Endothelial cell of umbilical vein (primary cell): ENCODE measurements at regions not wholly inside any gene's neighbourhood (a gene's known extent, or its start where the extent isn't known, plus 50 kb on each side); places are given as distances from the start of the nearest gene placed in this dataset.
"Not testable (repeated sequence)": the region's sequence is repeated elsewhere in the genome, so short reads cannot be mapped to it uniquely, and the experiment has no call there.

Experiments
- BruUV-seq: library from RNA; stranded (reverse); fragments of 400-500 nt; replicated peaks from 2 replicates; lab custom pipeline; 2021; lab: Mats Ljungman, UMichigan
- CTCF ChIA-PET: fragments of 300-600, 350-600 bp; sonication (Branson Sonifier 250); formaldehyde crosslinking; loops from one replicate; lab custom pipeline; 2021; ENCODE audit warnings: antibody characterized with exemption, inconsistent platforms; lab: Charles Lee
- POLR2A ChIA-PET: fragments of 300-600, 350-600 bp; sonication (Branson Sonifier 250); formaldehyde crosslinking; loops from one replicate; lab custom pipeline; 2021; ENCODE audit warnings: antibody characterized with exemption, inconsistent platforms; lab: Charles Lee
- DNase-seq: peaks from one replicate; pipeline ENCODE4 v3.0.0-alpha.2; 2011; ENCODE audit warnings: low read depth, low spot score
- FAIRE-seq: peaks from 2 replicates; lab custom pipeline; 2011; peaks lifted over from hg19 to GRCh38; lab: Jason Lieb, UNC
- H2AFZ ChIP-seq: 2 replicates; pipeline ENCODE4 v1.6.0; 2012; ENCODE audit warnings: low read depth, low read length, control low read depth, inconsistent platforms
- H3K27ac ChIP-seq: 2 replicates; pipeline ENCODE4 v1.5.1; 2011; ENCODE audit warnings: low read depth, mild to moderate bottlenecking, control low read depth, low read length, moderate library complexity; ENCODE audit not compliant: insufficient read depth
- H3K27me3 ChIP-seq, 2 experiments: 2 replicates each; pipeline versions ENCODE4 v1.6.0 to v1.6.1; 2011; ENCODE audit warnings: low read length in 2 of 2, mixed read lengths in 1 of 2; ENCODE audit not compliant: control insufficient read depth in 2 of 2, insufficient read depth in 2 of 2
- H3K36me3 ChIP-seq, 2 experiments: 2 replicates in 1 of 2; 3 replicates in 1 of 2; pipeline ENCODE4 v1.5.1; 2011; ENCODE audit warnings: low read length in 2 of 2, mild to moderate bottlenecking in 1 of 2, moderate library complexity in 1 of 2; ENCODE audit not compliant: control insufficient read depth in 2 of 2, insufficient read depth in 2 of 2; ENCODE audit errors: extremely low read depth in 1 of 2
- H3K4me1 ChIP-seq: 3 replicates; pipeline ENCODE4 v1.5.1; 2011; ENCODE audit warnings: mild to moderate bottlenecking, low read length; ENCODE audit not compliant: control insufficient read depth, insufficient read depth; ENCODE audit errors: extremely low read depth
- H3K4me2 ChIP-seq: 2 replicates; pipeline ENCODE4 v1.6.1; 2011; ENCODE audit warnings: low read length, control low read depth, mixed read lengths; ENCODE audit not compliant: insufficient read depth
- H3K4me3 ChIP-seq, 3 experiments: fragments of 200-600 bp in 1 of 3; sonication (generic), shearing (Covaris generic) in 1 of 3; replicated peaks in 1 of 3; 2 replicates each; pipeline ENCODE4 v1.5.1; 2011 to 2016; ENCODE audit warnings: control low read depth in 3 of 3, low read length in 3 of 3, mild to moderate bottlenecking in 2 of 3, inconsistent platforms in 1 of 3, low read depth in 1 of 3, moderate library complexity in 1 of 3; ENCODE audit not compliant: insufficient read depth in 1 of 3
- H3K79me2 ChIP-seq: 2 replicates; pipeline ENCODE4 v1.6.0; 2012; ENCODE audit warnings: low read length, inconsistent platforms; ENCODE audit not compliant: control insufficient read depth, insufficient read depth
- H3K9ac ChIP-seq: replicated peaks from 2 replicates; pipeline ENCODE3; 2011; ENCODE audit warnings: low read length, control low read depth; ENCODE audit not compliant: insufficient read depth; ENCODE audit errors: extremely low read depth
- H3K9me1 ChIP-seq: replicated peaks from 3 replicates; pipeline ENCODE4 v1.6.0; 2011; ENCODE audit warnings: mild to moderate bottlenecking, low read length; ENCODE audit not compliant: control insufficient read depth, insufficient read depth; ENCODE audit errors: extremely low read depth
- H3K9me3 ChIP-seq: replicated peaks from 2 replicates; pipeline ENCODE4 v1.5.1; 2012; ENCODE audit warnings: low read length, inconsistent platforms; ENCODE audit not compliant: control insufficient read depth, insufficient read depth
- H4K20me1 ChIP-seq: replicated peaks from 2 replicates; pipeline ENCODE3; 2011; ENCODE audit warnings: mild to moderate bottlenecking, low read length; ENCODE audit not compliant: control insufficient read depth, insufficient read depth; ENCODE audit errors: extremely low read depth
- CTCF ChIP-seq, 2 donors: IDR thresholded peaks; 1 replicate in 1 of 2; 2 replicates in 1 of 2; pipeline ENCODE4 v1.5.1; 2011; ENCODE audit warnings: low read length in 2 of 2, mild to moderate bottlenecking in 2 of 2, moderate library complexity in 2 of 2, control low read depth in 1 of 2, inconsistent platforms in 1 of 2, low read depth in 1 of 2; ENCODE audit not compliant: insufficient read depth in 1 of 2; ENCODE audit errors: extremely low read depth in 1 of 2
- EZH2 ChIP-seq: IDR thresholded peaks from 2 replicates; pipeline ENCODE4 v1.6.1; 2012; ENCODE audit warnings: borderline replicate concordance, low read depth, mild to moderate bottlenecking, moderate library complexity, low read length, inconsistent platforms; ENCODE audit not compliant: severe bottlenecking
- FOS ChIP-seq: IDR thresholded peaks from 2 replicates; pipeline ENCODE4 v1.6.1; 2011; ENCODE audit warnings: mild to moderate bottlenecking, low read length, moderate library complexity, borderline replicate concordance; ENCODE audit not compliant: insufficient read depth
- GATA2 ChIP-seq: IDR thresholded peaks from 2 replicates; pipeline ENCODE4 v1.7.0; 2011; ENCODE audit warnings: low read depth, mild to moderate bottlenecking, moderate library complexity, mixed read lengths, low read length; ENCODE audit not compliant: insufficient read length, insufficient read depth
- JUN ChIP-seq: IDR thresholded peaks from 2 replicates; pipeline ENCODE4 v1.6.1; 2011; ENCODE audit warnings: borderline replicate concordance, low read depth; ENCODE audit not compliant: insufficient read length, insufficient read depth
- MAX ChIP-seq: IDR thresholded peaks from 2 replicates; pipeline ENCODE4 v1.6.1; 2011; ENCODE audit not compliant: insufficient read depth, insufficient read length
- MYC ChIP-seq: IDR thresholded peaks from one replicate; pipeline ENCODE4 v1.6.1; 2011; ENCODE audit warnings: mild to moderate bottlenecking, low read depth, low read length
- POLR2A ChIP-seq: IDR thresholded peaks from 2 replicates; pipeline ENCODE4 v1.6.1; 2012; ENCODE audit warnings: low read depth, mild to moderate bottlenecking, control low read depth, low read length
- POLR2AphosphoS5 ChIP-seq: IDR thresholded peaks from 2 replicates; pipeline ENCODE4 v1.6.1; 2012; ENCODE audit warnings: low read depth, mild to moderate bottlenecking, control low read depth, low read length, moderate library complexity; ENCODE audit not compliant: insufficient read depth
- dilution Hi-C: fragments of 300-500 bp; cut with MboI; formaldehyde crosslinking; loops from one replicate; pipeline ENCODE4 v1.15.0; 2019; ENCODE audit warnings: low sequenced_read_pairs; ENCODE audit not compliant: extremely low pct_ligation_motif_present
- intact Hi-C: fragments of 100-400 bp; cut with micrococcal nuclease; formaldehyde crosslinking; loops from one replicate; pipeline ENCODE4 v1.10.0; 2022

GRCh38 chr2:189350540-189351209 is 90.6 kb upstream of the WDR75 start:
- POLR2A ChIA-PET = no interaction called here

DNA sequence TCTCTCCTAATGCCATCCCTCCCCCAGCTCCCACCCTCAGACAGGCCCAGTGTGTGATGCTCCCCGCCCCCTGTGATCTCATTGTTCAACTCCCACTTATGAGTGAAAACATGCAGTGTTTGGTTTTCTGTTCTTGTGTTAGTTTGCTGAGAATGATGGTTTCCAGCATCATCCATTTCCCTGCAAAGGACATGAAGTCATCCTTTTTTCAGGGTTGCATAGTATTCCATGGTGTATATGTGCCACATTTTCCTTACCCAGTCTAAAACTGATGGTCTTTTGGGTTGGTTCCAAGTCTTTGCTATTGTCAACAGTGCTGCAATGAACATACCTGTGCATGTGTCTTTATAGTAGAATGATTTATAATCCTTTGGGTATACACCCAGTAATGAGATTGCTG is 89.3 kb upstream of the WDR75 start:
- not testable (repeated sequence) for H3K4me1 ChIP-seq

More at GRCh38 chr2:189350540-189351209, 90.6 kb upstream of the WDR75 start:
- H4K20me1 ChIP-seq = no peaks in the 10 kb centered on the region
- no peaks in the 10 kb centered on the region for H3K9me3 ChIP-seq
- dilution Hi-C loops = no loop called here
- no peak overlapping the region for H3K4me2 ChIP-seq
- H3K79me2 ChIP-seq = no peaks in the 10 kb centered on the region
- no TSS peak for BruUV-seq
- FAIRE-seq (no peak), DNase-seq (peak; percentile 90)
- CTCF ChIA-PET = interaction anchor here (1.0 kb wide), 1 partner anchor 62 kb away, joined by 3 read pairs; no protein-coding TSS in a partner anchor
- no peaks in the 10 kb centered on the region for H3K27me3 ChIP-seq
- no peaks in the 10 kb centered on the region for H3K9me1 ChIP-seq
- H3K36me3 ChIP-seq = no peaks in the 10 kb centered on the region
- peak overlapping the region; percentile 27 for H2AFZ ChIP-seq
- intact Hi-C loops = no loop called here
- H3K9ac ChIP-seq = no peak overlapping the region
- no peak overlapping the region for H3K4me3 ChIP-seq
- H3K27ac ChIP-seq = peak overlapping the region; percentile 0
- TF ChIP-seq MYC (no peak), FOS (no peak), GATA2 (no peak), POLR2AphosphoS5 (no peak), CTCF (IDR thresholded peaks at IDR 0.05; ENCODE audit: extremely low read depth in 1 of 2, insufficient read depth in 1 of 2, low read depth in 1 of 2, low read length in 2 of 2) (no peak), MAX (no peak), JUN (no peak), POLR2A (no peak), EZH2 (no peak)
- peaks cover 8% of the 10 kb centered on the region for H3K4me1 ChIP-seq

DNA sequence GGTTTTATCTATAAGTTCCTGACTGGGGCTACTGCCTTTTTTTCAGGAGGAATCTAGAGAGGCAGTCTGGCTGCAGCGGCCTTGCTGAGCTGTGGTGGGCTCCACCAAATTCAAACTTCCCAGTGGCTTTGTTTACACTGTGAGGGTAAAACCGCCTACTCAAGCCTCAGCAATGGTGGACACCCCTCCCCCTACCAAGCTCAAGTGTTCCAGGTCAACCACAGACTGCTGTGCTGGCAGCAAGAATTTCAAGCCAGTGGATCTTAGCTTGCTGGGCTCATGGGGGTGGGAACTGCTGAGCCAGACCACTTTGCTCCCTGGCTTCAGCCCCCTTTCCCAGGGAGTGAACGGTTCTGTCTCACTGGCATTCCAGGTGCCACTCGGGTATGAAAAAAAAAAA is 83.9 kb upstream of the WDR75 start:
- H3K27ac ChIP-seq, H4K20me1 ChIP-seq, DNase-seq, H2AFZ ChIP-seq, H3K9ac ChIP-seq, CTCF ChIA-PET, H3K9me1 ChIP-seq, H3K27me3 ChIP-seq, H3K36me3 ChIP-seq, H3K9me3 ChIP-seq, H3K4me1 ChIP-seq, POLR2A ChIA-PET, intact Hi-C loops, H3K4me3 ChIP-seq, dilution Hi-C loops, H3K79me2 ChIP-seq, BruUV-seq, FAIRE-seq, H3K4me2 ChIP-seq: not testable (repeated sequence)

More for the DNA sequence above, 89.3 kb upstream of the WDR75 start:
- CTCF ChIA-PET, H2AFZ ChIP-seq, H3K27me3 ChIP-seq, POLR2A ChIA-PET, intact Hi-C loops, H3K27ac ChIP-seq, H3K4me3 ChIP-seq, DNase-seq, dilution Hi-C loops, H3K79me2 ChIP-seq, FAIRE-seq, H4K20me1 ChIP-seq, H3K9me1 ChIP-seq, H3K9me3 ChIP-seq, BruUV-seq, H3K9ac ChIP-seq, H3K36me3 ChIP-seq, H3K4me2 ChIP-seq: not testable (repeated sequence)
